Fibroblast of mammary gland (primary cell): ENCODE measurements at regions not wholly inside any gene's neighbourhood (a gene's known extent, or its start where the extent isn't known, plus 50 kb on each side); places are given as distances from the start of the nearest gene placed in this dataset.
"Not testable (repeated sequence)": the region's sequence is repeated elsewhere in the genome, so short reads cannot be mapped to it uniquely, and the experiment has no call there.

Experiments
- DNase-seq: peaks from one replicate; pipeline ENCODE4 v3.0.0-alpha.2; 2010; ENCODE audit warnings: low read depth
- H3K4me3 ChIP-seq: 2 replicates; pipeline ENCODE4 v1.5.1; 2011; ENCODE audit warnings: low read depth, mild to moderate bottlenecking, low read length, moderate library complexity; ENCODE audit not compliant: control insufficient read depth
- CTCF ChIP-seq: conservative IDR thresholded peaks from 2 replicates; pipeline ENCODE4 v1.5.1; 2011; ENCODE audit warnings: low read depth, low read length, inconsistent platforms; ENCODE audit not compliant: control insufficient read depth, insufficient read depth

GRCh38 chr6:120935016-120935415 lies 399.3 kb downstream of the TBC1D32 start:
- TF ChIP-seq CTCF, result no peak
- no peak for DNase-seq
- no peak overlapping the region for H3K4me3 ChIP-seq

- not testable (repeated sequence) for H3K4me3 ChIP-seq, DNase-seq
These were observed 402.6 kb downstream of the TBC1D32 start for GRCh38 chr6:120931520-120932180.

- DNase-seq, H3K4me3 ChIP-seq: not testable (repeated sequence)
These were observed 403.8 kb downstream of the TBC1D32 start for GRCh38 chr6:120930500-120930899.

DNA sequence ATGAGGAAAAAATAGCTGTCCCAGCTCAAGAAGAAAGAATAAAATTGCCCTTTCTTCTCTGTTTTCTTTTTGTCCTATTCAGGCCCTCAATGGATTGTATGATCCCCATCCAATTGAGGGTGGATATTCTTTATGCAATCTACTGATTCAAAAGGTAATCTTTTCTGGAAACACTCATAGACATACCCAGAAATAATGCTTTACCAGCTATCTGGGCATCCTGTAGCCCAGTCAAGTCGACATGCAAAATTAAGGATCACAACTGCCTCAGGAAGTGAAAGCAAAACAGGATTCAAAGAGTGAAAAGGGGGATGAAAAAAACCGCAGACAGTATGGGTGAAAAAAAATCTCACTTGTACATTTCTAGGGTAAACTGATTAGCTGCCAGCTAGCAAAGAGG lies 410.1 kb downstream of the TBC1D32 start:
- no peak overlapping the region for H3K4me3 ChIP-seq
- DNase-seq, result no peak
- no peak for TF ChIP-seq CTCF

- no peak for DNase-seq
- no peak overlapping the region for H3K4me3 ChIP-seq
- no peak for TF ChIP-seq CTCF
These were observed 416.1 kb downstream of the TBC1D32 start for GRCh38 chr6:120918137-120918536.

- no peak overlapping the region for H3K4me3 ChIP-seq
- DNase-seq, result no peak
- TF ChIP-seq CTCF, result no peak
These were observed 417.4 kb downstream of the TBC1D32 start for GRCh38 chr6:120916844-120917243.

DNA sequence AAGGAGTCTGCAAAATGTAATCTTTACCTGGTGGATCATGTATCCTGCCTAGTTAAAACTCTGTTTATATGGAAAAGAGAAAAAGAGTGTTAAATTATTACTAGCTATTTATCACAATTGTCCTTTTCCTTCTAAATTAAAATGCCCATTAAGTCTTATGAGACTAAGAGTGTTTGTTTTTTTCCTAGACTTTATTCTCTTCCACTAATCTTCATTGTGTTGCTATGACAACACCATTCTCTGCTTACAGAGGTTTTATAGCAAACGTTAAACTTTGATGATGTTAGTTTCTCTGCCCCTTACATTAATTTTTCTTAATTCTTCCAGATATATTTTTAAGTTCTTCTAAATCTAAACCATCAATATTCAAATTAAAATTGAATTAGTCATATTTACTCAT lies 420.8 kb downstream of the TBC1D32 start:
- H3K4me3 ChIP-seq, result no peak overlapping the region
- no peak for DNase-seq
- no peak for TF ChIP-seq CTCF

- TF ChIP-seq CTCF, result no peak
- no peak overlapping the region for H3K4me3 ChIP-seq
- DNase-seq, result no peak
These were observed 425.5 kb downstream of the TBC1D32 start for GRCh38 chr6:120908767-120909166.
